ENCODE measurements at regions not wholly inside any gene's neighbourhood (a gene's known extent, or its start where the extent isn't known, plus 50 kb on each side); places are given as distances from the start of the nearest gene placed in this dataset.

- FAIRE-seq, result no peak
Measured at GRCh38 chr20:60476045-60476444, 517.8 kb downstream of the CDH26 start.

More at GRCh38 chr20:60476045-60476444, 517.8 kb downstream of the CDH26 start:
- Histone ChIP-seq H2BK12ac (ENCODE audit: low read depth, low read length) (no peak overlapping the region), H4K20me1 (replicated peaks in 1 of 2; ENCODE audit: control insufficient read depth in 1 of 2, insufficient read depth in 2 of 2, low read length in 2 of 2) (no peaks in the 10 kb centered on the region), H3K27ac (ENCODE audit: low read depth, low read length) (no peak overlapping the region), H3K4me3 (ENCODE audit: extremely low read depth in 1 of 4, insufficient read depth in 2 of 4, low read depth in 3 of 4, low read length in 4 of 4) (no peak overlapping the region), H3K4me2 (ENCODE audit: insufficient read depth in 1 of 2, low read depth in 2 of 2, low read length in 2 of 2) (no peak overlapping the region), H3K27me3 (replicated peaks in 1 of 4; ENCODE audit: control insufficient read depth in 3 of 4, extremely low read depth in 1 of 4, insufficient read depth in 3 of 4, low read length in 3 of 4) (0 out of 7 replicates have a peak, but pooled peaks cover 0 to 5% (median under 1%) of the 10 kb centered on the region in 4 experiments), H3K79me2 (ENCODE audit: control insufficient read depth in 1 of 2, insufficient read depth in 2 of 2, low read length in 2 of 2) (no peaks in the 10 kb centered on the region), H3K14ac (ENCODE audit: insufficient read length) (no peak overlapping the region), H3K23me2 (ENCODE audit: low read depth, low read length) (no peaks in the 10 kb centered on the region), H2BK15ac (ENCODE audit: low read length) (no peak overlapping the region), H3K4me1 (replicated peaks in 1 of 4; ENCODE audit: control insufficient read depth in 3 of 4, insufficient read depth in 4 of 4, low read length in 3 of 4) (no peaks in the 10 kb centered on the region; a peak in 1 of 7 replicates), H4K5ac (ENCODE audit: insufficient read length, low read depth, low read length) (no peak overlapping the region), H3K4ac (replicated peaks; ENCODE audit: insufficient read length, low read depth, low read length) (no peak overlapping the region), H3K18ac (ENCODE audit: extremely low read depth, low read length) (no peak overlapping the region), H3K23ac (ENCODE audit: insufficient read length) (no peak overlapping the region), H3K79me1 (ENCODE audit: low read depth, low read length) (no peaks in the 10 kb centered on the region), H2AFZ (ENCODE audit: low read length) (no peak overlapping the region), H3K36me3 (ENCODE audit: control insufficient read depth in 2 of 4, insufficient read depth in 4 of 4, low read length in 3 of 4) (no peaks in the 10 kb centered on the region), H2BK120ac (replicated peaks; ENCODE audit: low read depth, low read length) (no peak overlapping the region), H3K56ac (replicated peaks; ENCODE audit: insufficient read length, low read depth, low read length) (no peak overlapping the region), H3K9ac (replicated peaks in 1 of 4; ENCODE audit: extremely low read depth in 1 of 4, low read depth in 3 of 4, low read length in 3 of 4) (no peak overlapping the region), H2AK5ac (ENCODE audit: low read depth, low read length) (no peak overlapping the region), H2BK5ac (ENCODE audit: low read depth, low read length) (no peak overlapping the region), H4K8ac (ENCODE audit: extremely low read depth, insufficient read depth, low read length) (no peak overlapping the region), H2BK20ac (ENCODE audit: low read length) (no peak overlapping the region), H4K91ac (replicated peaks; ENCODE audit: insufficient read length, low read length) (no peak overlapping the region), H3K9me3 (ENCODE audit: insufficient read depth in 2 of 2, low read depth in 1 of 2, low read length in 1 of 2) (no peaks in the 10 kb centered on the region)
- POLR2A ChIA-PET (ENCODE audit: partially characterized antibody), result no interaction called here
- TF ChIP-seq SP4 (IDR thresholded peaks at IDR 0.05; ENCODE audit: low read length) (no peak), RAD21 (IDR thresholded peaks at IDR 0.05 in 1 of 2, conservative IDR thresholded peaks at IDR 0.05 in 1 of 2; ENCODE audit: low read depth in 2 of 2, low read length in 2 of 2) (no peak), JUND (IDR thresholded peaks at IDR 0.05; ENCODE audit: low read length) (no peak), SP2 (IDR thresholded peaks at IDR 0.05; ENCODE audit: low read length) (no peak), TBP (IDR thresholded peaks at IDR 0.05; ENCODE audit: low read depth, low read length) (no peak), NANOG (IDR thresholded peaks at IDR 0.05; ENCODE audit: insufficient read depth, low read depth, low read length, poor library complexity, severe bottlenecking) (no peak), TAF7 (optimal IDR thresholded peaks at IDR 0.05; ENCODE audit: borderline replicate concordance, low read depth, low read length) (no peak), E2F6 (IDR thresholded peaks at IDR 0.05) (no peak), POLR2AphosphoS5 (IDR thresholded peaks at IDR 0.05; ENCODE audit: low read depth, low read length) (no peak), CHD2 (IDR thresholded peaks at IDR 0.05; ENCODE audit: low read length) (no peak)
- CTCF ChIA-PET (ENCODE audit: partially characterized antibody), result interaction anchor here (1.8 kb wide), 1 partner anchor 22 kb away, joined by 7 read pairs; no protein-coding TSS in a partner anchor
- no peak for DNase-seq (ENCODE audit: low read depth in 1 of 2, low spot score in 2 of 2)
- WGBS, 2 experiments (ENCODE audit: extremely low coverage in 1 of 2, insufficient coverage in 1 of 2, insufficient read length in 1 of 2, insufficient replicate concordance in 2 of 2, low coverage in 1 of 2, low lambda C conversion rate in 2 of 2, missing lambda C conversion rate in 1 of 2), result 97% methylated on average over 7 of the region's 7 CpGs; no CpG with 5 or more reads in 1 of the 2 experiments

Measured in H1 (cell line).